Prostate gland (tissue), 2 donors: ENCODE measurements at regions not wholly inside any gene's neighbourhood (a gene's known extent, or its start where the extent isn't known, plus 50 kb on each side); places are given as distances from the start of the nearest gene placed in this dataset.

Source experiments
- CTCF ChIP-seq, 4 experiments: fragments of 200-600 bp in 2 of 4; fragments of 450-650 bp in 2 of 4; sonication (generic) in 2 of 4; IDR thresholded peaks; 1 replicate in 3 of 4; 2 replicates in 1 of 4; pipeline ENCODE4 v1.5.1; 2016 to 2019; ENCODE audit warnings: antibody characterized with exemption in 4 of 4, mild to moderate bottlenecking in 2 of 4, moderate library complexity in 2 of 4
- POLR2A ChIP-seq: fragments of 450-650 bp; IDR thresholded peaks from one replicate; pipeline ENCODE4 v1.6.1; 2016; ENCODE audit warnings: antibody characterized with exemption, mild to moderate bottlenecking
- POLR2AphosphoS5 ChIP-seq: sonication (generic); formaldehyde crosslinking; IDR thresholded peaks from one replicate; pipeline ENCODE4 v1.6.1; 2017; ENCODE audit warnings: antibody characterized with exemption

DNA sequence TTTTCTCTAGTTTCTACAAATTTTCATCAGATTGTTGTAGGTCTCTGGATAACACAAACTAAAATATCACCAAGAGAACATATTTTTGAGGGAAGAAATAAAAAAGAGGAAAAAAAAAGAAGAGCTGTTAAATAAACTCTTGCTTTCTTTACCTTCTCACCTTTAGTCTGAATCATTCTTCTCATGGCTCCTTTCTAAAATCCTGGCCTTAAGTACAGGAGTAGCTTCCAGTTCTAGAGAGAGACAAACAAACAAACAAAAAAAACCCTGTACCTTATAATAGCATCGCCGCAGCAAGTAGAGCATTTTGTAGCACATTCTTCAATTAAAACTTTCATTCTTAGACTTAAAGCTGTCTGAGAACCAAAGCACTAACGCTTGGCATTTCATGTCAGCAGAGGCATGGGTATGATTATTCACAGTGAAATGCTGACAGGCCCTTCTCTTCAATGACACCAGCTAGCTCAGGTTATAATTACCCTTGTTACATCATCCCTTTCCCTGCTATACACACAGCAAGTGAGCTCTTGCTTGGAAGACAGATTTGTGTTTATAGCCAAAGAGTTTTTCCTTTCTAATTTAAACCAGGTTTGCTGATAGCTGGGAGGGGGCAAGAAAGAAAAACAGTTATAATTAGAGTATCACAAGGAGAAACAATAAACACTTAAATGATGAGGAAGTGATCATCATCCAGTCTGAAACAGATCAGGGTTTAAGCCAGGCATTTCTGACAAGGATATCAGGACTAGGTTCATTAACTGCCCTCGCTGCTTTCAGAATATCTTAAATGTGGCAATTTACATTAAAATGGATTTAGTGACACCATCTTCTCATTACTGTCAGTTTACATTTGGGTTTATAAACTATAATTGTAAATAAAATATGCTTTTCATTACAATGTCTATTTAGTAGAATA, 510.9 kb upstream of the ZNF608 start:
- TF ChIP-seq CTCF (IDR thresholded peaks at IDR 0.05) (no peak), POLR2AphosphoS5 (no peak), POLR2A (no peak)
